Epithelial cell of proximal tubule (primary cell): ENCODE measurements at regions not wholly inside any gene's neighbourhood (a gene's known extent, or its start where the extent isn't known, plus 50 kb on each side); places are given as distances from the start of the nearest gene placed in this dataset.

Experiments
- DNase-seq: peaks from one replicate; pipeline ENCODE4 v3.0.0-alpha.2; 2011; ENCODE audit warnings: low read depth
- H3K4me3 ChIP-seq: 2 replicates; pipeline ENCODE4 v1.5.1; 2011; ENCODE audit warnings: low read depth, mild to moderate bottlenecking, low read length
- TF ChIP-seq, protein P1 (sequence below): conservative IDR thresholded peaks from 2 replicates; pipeline ENCODE4 v1.5.1; 2012; ENCODE audit warnings: low read depth, mild to moderate bottlenecking, low read length

DNA sequence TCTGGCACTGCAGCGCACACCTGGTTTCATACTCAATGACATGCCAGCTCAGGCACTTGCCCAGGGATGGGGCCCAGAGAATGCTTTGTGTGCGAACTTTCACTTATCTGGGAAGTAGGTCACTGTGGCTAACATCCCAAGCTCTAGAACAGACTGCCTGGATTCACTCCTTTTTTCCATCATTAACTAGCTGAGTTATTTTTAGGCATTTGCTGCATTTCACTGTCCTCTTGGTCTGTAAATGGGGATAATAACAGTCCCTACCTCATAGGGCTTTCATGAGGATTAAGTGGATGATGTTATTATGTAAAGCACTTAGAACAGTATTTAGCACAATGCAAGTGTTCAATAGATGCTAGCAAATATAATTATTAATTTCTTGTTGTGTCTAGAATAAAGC lies 98.7 kb upstream of the DOCK1 start:
- no peak overlapping the region for H3K4me3 ChIP-seq
- DNase-seq = no peak
- TF ChIP-seq, protein P1, sequence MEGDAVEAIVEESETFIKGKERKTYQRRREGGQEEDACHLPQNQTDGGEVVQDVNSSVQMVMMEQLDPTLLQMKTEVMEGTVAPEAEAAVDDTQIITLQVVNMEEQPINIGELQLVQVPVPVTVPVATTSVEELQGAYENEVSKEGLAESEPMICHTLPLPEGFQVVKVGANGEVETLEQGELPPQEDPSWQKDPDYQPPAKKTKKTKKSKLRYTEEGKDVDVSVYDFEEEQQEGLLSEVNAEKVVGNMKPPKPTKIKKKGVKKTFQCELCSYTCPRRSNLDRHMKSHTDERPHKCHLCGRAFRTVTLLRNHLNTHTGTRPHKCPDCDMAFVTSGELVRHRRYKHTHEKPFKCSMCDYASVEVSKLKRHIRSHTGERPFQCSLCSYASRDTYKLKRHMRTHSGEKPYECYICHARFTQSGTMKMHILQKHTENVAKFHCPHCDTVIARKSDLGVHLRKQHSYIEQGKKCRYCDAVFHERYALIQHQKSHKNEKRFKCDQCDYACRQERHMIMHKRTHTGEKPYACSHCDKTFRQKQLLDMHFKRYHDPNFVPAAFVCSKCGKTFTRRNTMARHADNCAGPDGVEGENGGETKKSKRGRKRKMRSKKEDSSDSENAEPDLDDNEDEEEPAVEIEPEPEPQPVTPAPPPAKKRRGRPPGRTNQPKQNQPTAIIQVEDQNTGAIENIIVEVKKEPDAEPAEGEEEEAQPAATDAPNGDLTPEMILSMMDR = no peak

DNA sequence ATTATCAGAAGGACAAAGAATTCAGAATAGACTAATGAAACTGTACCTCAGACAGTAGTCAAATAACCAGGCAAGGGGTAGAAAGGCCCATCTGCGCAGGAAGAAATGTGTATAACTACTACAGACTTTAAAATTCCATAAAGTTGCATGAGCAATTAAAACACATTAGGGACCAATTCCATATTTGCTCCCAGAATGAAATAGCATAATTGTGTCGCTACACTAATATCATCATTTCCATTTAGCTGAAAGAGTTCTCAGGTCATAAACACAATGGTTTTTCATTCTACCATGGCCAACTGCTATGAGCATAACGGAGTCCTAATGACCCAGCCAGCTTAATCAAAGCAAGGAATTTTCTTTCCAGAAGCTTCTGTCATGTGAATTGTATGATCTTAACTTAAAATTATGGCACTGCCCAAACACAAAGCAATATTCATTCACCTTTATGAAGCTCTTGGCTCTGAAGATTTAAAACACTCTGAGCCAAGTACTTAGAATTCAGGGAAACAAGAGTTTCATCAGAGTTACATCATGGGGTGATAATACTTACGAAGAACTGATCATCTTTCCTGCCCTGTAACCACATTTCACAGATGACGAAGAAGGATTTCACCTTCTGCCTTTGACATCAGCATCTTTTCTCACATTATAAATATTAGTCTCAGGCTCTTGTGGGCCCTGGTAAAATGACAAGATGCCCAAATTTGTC lies 98.1 kb upstream of the DOCK1 start:
- no peak for DNase-seq
- H3K4me3 ChIP-seq = no peak overlapping the region
- TF ChIP-seq, protein P1 = no peak

DNA sequence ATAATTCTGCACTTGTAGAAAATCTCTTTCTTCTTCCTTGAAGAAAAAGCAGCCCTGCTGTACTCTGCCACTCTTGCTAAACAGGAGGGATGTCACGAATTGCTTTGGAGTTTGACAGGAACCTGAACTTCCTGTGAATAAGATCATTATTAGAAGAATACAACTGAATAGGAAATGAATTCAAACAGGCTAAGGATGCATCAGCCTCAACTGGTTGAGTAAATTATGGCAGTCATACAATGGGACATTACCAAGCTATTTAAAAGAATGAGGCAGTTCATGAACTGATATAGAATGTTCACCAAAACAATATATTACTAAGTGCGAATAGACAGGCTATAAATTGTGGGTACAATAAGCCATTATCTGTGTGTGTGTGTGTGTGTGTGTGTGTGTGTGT lies 97.1 kb upstream of the DOCK1 start:
- TF ChIP-seq, protein P1 = no peak
- no peak overlapping the region for H3K4me3 ChIP-seq

GRCh38 chr10:126813432-126813831 lies 91.8 kb upstream of the DOCK1 start:
- DNase-seq = no peak
- TF ChIP-seq, protein P1 = no peak
- H3K4me3 ChIP-seq = no peak overlapping the region

More for the DNA sequence above, 97.1 kb upstream of the DOCK1 start:
- no peak for DNase-seq

- H3K4me3 ChIP-seq = no peak overlapping the region
- TF ChIP-seq, protein P1 = no peak
- no peak for DNase-seq
Observed at GRCh38 chr10:126833542-126833941, 71.7 kb upstream of the DOCK1 start.

DNA sequence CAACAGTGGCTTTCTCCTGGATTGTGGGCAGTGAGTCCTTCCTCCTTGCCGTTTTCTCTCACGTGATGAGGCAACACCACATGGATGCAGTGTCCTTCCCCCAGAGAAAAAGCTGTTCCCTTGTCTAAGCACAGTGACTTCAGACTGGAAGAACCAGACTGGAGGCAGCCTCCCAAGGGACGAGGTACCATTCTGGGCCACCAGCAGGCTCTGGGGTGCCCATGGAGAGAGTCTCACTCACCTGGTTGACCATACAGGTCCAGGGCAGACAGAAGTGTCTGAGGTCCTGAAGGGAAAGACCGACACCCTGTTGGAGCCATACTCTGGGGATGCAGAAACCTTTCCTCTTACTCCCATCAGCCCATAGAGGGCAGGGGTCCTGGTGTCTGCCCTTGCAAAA lies 69.2 kb upstream of the DOCK1 start:
- TF ChIP-seq, protein P1 = no peak
- no peak overlapping the region for H3K4me3 ChIP-seq
- no peak for DNase-seq

DNA sequence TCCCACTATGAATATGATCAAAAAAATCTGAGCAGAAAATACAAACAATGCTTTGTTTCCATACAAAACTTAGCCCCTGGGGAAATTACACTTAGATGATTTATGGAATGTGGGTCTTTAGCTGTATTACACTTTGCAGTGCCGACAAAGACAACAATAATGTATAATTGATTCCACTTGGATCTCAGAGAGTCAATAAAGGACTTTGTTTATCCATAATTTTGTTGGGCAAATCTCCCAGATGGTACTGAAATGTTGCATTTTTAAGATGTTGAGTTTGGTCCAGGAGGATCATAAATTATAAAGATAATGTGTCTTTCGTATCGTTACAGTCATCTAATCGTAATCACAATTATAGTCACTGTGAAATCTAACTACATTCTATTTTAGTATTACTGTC lies 66.9 kb upstream of the DOCK1 start:
- TF ChIP-seq, protein P1 = no peak
- DNase-seq = no peak
- no peak overlapping the region for H3K4me3 ChIP-seq
